ENCODE measurements at regions not wholly inside any gene's neighbourhood (a gene's known extent, or its start where the extent isn't known, plus 50 kb on each side); places are given as distances from the start of the nearest gene placed in this dataset.

- H3K18ac ChIP-seq (ENCODE audit: insufficient read length, low read depth, low read length) = no peak overlapping the region
- no peak for DNase-seq
- H2BK20ac ChIP-seq (ENCODE audit: low read depth, low read length, poor library complexity, severe bottlenecking) = no peak overlapping the region
- H3K27me3 ChIP-seq (ENCODE audit: insufficient read depth, low read length) = no peaks in the 10 kb centered on the region
- H3K56ac ChIP-seq (ENCODE audit: insufficient read length, low read depth, low read length) = no peak overlapping the region
- H2AK5ac ChIP-seq (ENCODE audit: insufficient read length, low read length) = no peak overlapping the region
- H3K4me1 Mint-ChIP-seq = peaks cover 15 to 20% of the 10 kb centered on the region in 2 experiments; a peak in 3 of 4 replicates
- H3K4ac ChIP-seq (ENCODE audit: low read depth, low read length) = no peak overlapping the region
- no peaks in the 10 kb centered on the region for H3K4me1 ChIP-seq (ENCODE audit: insufficient read depth, low read length)
- H2BK5ac ChIP-seq (ENCODE audit: insufficient read length, low read length) = no peak overlapping the region
- no peaks in the 10 kb centered on the region for H3K79me2 ChIP-seq (ENCODE audit: insufficient read depth, low read length)
- H2BK12ac ChIP-seq (ENCODE audit: insufficient read length, low read depth, low read length) = no peak overlapping the region
- no peak overlapping the region for H3K14ac ChIP-seq (ENCODE audit: insufficient read depth, low read length)
- no CpG with 5 or more reads among the region's 5 CpGs for WGBS (ENCODE audit: extremely low coverage, insufficient read length, low lambda C conversion rate)
- H3K4me2 ChIP-seq (ENCODE audit: insufficient read depth, insufficient read length, low read length) = no peak overlapping the region
- H3K4me3 Mint-ChIP-seq = no peak overlapping the region
- H3K23ac ChIP-seq (ENCODE audit: insufficient read length, low read depth, low read length) = no peak overlapping the region
- H4K5ac ChIP-seq (ENCODE audit: insufficient read length, low read depth, low read length) = no peak overlapping the region
- no peaks in the 10 kb centered on the region for H3K9me3 Mint-ChIP-seq
- H4K8ac ChIP-seq (replicated peaks; ENCODE audit: insufficient read length, low read depth, low read length) = no peak overlapping the region
- H2AFZ ChIP-seq (ENCODE audit: low read length) = no peak overlapping the region
- H3K79me1 ChIP-seq (ENCODE audit: insufficient read depth, low read depth, low read length, poor library complexity, severe bottlenecking) = no peaks in the 10 kb centered on the region
- H3K27ac Mint-ChIP-seq = no peak overlapping the region
- no peaks in the 10 kb centered on the region for H3K23me2 ChIP-seq (ENCODE audit: insufficient read length, low read depth, low read length, poor library complexity, severe bottlenecking)
- no peaks in the 10 kb centered on the region for H4K20me1 ChIP-seq (ENCODE audit: control insufficient read depth, insufficient read depth, insufficient read length)
- no peak overlapping the region for H3T11ph ChIP-seq (ENCODE audit: low read length)
- H3K36me3 Mint-ChIP-seq (ENCODE audit: insufficient read depth in 1 of 3, low read depth in 3 of 3) = no peaks in the 10 kb centered on the region
- peaks cover 4% of the 10 kb centered on the region for H3K27me3 Mint-ChIP-seq (ENCODE audit: low read depth)
- no peak for TF ChIP-seq CTCF (conservative IDR thresholded peaks at IDR 0.05)
- no peak overlapping the region for H3K9ac ChIP-seq (ENCODE audit: extremely low read depth, insufficient read length, low read length)
- no peak overlapping the region for H3K27ac ChIP-seq (ENCODE audit: insufficient read length, low read depth, low read length)
- H4K91ac ChIP-seq (ENCODE audit: insufficient read length, low read depth, low read length) = no peak overlapping the region
- H2BK120ac ChIP-seq (ENCODE audit: low read depth, low read length, poor library complexity, severe bottlenecking) = no peak overlapping the region
- H2BK15ac ChIP-seq (ENCODE audit: low read depth, low read length) = no peak overlapping the region
- H3K9me3 ChIP-seq (ENCODE audit: control insufficient read depth, low read depth, low read length) = no peaks in the 10 kb centered on the region
These were observed 64.5 kb upstream of the NLK start for GRCh38 chr17:27977751-27978688.

Measured in H9 (cell line).